ENCODE measurements at regions not wholly inside any gene's neighbourhood (a gene's known extent, or its start where the extent isn't known, plus 50 kb on each side); places are given as distances from the start of the nearest gene placed in this dataset.
"Not testable (repeated sequence)": the region's sequence is repeated elsewhere in the genome, so short reads cannot be mapped to it uniquely, and the experiment has no call there.

DNA sequence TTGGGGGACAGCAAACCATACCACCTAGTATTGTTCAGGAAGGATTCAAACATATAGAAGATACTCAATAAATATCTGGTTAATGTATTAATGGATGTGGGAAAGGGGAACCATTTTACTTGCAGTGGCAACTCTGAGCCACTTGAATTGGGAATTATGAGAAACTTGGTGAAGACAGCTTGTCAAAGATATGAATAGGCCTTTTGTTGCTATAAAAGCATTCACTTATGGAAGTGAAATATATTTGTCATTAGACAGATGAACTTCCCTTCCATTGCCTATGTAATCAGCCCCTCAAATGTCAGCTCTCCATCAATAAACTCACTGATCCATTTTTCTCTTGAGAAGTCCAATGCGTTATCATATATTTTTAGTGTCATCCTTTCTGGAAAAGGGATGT, 56.1 kb downstream of the GPR85 start:
- no peak for DNase-seq

- no peak for DNase-seq
These were observed 59.7 kb downstream of the GPR85 start for GRCh38 chr7:113026941-113027340.

DNA sequence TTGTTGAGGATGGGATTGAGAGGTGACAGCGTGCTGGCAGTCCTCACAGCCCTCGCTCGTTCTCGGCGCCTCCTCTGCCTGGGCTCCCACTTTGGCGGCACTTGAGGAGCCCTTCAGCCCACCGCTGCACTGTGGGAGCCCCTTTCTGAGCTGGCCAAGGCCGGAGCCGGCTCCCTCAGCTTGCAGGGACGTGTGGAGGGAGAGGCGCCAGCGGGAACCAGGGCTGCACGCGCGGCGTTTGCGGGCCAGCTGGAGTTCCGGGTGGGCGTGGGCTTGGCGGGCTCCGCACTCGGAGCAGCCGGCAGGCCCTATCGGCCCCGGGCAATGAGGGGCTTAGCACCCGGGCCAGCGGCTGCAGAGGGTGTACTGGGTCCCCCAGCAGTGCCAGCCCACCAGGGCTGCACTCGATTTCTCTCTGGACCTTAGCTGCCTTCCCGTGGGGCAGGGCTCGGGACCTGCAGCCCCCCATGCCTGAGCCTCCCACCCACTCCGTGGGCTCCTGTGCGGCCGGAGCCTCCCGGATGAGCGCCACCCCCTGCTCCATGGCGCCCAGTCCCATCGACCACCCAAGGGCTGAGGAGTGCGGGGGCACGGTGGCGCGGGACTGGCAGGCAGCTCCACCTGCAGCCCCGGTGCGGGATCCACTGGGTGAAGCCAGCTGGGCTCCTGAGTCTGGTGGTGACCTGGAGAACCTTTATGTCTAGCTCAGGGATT, 69.3 kb downstream of the GPR85 start:
- not testable (repeated sequence) for DNase-seq

- peak; percentile 19 for DNase-seq
These were observed 71.5 kb downstream of the GPR85 start for GRCh38 chr7:113015034-113015645.

GRCh38 chr7:113013761-113014449, 72.7 kb downstream of the GPR85 start:
- no peak for DNase-seq

DNA sequence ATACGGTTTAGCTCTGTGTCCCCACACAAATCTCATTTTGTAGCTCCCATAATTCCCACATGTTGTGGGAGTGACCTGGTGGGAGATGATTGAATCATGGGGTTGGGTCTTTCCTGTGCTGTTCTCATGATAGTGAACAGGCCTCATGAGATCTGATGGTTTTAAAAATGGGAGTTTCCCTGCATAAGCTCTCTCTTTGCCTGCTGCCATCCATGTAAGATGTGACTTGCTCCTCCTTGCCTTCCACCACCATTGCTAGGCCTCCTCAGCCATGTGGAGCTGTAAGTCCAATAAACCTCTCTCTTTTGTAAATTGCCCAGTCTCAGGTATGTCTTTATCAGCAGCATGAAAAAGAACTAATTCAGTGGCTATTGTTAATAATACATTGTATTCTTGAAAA, 73.8 kb downstream of the GPR85 start:
- not testable (repeated sequence) for DNase-seq

DNA sequence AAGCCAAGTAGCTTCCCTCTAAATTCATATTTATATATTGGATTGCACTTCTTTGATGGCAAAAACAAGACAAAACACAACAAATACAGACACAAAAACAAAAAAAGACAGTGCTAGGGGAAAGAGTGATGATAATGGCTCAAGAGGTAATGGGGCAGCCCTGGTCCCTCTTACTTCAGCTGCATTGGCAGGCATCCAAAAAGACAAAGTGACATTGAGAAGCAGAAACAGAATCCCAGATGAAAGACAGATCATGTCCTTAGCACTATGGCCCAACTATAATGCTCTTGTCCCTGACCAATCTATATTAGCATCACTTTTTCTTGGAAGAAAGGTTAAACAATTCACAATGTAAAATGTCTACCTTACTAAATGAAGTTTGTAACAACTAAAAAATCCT, 76.2 kb downstream of the GPR85 start:
- no peak for DNase-seq

DNA sequence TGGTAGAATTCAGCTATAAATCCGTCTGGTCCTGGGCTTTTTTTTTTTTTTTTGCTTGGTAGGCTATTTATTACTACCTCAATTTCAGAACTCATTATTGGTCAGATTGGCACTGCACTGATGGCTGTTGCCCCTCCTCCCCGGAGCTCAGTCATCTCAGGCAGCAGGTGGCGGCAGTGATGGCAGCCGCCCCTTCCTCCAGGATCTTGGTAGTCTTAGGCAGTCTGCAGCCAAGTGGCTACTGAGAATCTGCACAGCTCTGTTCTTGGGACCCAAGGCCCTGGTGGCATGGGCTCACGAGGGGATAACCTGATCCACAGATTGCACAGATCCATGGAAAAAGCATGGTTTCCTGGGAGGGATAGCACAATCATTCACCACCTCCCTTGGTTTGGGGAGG, 77.9 kb downstream of the GPR85 start:
- no peak for DNase-seq

GRCh38 chr7:113004726-113005454, 81.7 kb downstream of the GPR85 start:
- DNase-seq = no peak

DNA sequence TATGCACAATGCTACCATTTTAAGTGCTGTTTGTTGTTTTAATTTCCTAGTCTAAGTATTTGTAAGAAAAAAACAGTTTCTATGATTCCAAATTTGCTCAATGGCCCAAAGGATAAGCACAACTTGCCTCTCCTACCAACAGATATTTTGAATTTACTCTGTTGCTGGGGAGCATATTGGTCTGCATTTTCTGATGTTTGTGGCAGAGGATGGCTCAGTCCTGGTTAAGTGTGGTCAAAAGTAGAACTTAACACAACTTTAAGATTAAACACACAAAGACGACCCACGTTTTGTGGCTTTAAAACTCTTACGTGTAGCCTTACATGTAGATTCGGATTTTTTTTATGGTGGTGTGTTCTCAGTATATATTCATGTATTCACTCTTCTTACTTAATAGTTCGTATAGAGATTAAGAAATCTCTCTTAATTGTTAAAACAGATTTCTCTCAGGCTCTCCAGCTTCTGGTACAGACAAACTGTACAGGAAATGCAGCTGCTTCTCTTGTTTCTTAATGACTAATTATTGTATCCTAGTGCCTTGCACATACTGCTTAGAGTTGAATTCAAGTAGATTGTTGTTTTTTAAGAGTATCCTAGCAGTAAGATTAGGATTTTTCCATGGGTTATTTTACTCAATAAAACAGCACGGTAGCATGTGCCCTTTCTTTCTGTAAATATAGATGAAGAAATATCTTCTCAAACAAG, 86.2 kb downstream of the GPR85 start:
- no peak for DNase-seq

DNA sequence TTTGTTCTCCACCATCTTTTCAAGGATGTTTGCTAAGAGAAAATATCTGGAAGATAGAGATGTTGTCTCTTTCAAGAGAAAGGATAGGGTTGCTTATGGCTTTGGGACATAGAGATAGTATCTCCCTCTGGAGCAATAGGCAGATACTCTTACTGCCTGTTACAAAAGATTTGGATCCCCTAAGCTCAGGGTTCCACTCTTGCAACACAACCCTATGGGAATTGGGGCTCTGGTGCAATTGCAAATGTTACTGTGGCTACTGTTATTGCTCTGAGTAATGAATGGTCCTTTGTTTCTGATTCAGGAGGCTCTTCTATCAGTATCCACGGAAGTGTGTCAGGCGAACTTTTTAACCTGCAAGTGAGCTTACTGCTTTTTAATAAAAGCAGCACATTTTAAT, 88.8 kb downstream of the GPR85 start:
- no peak for DNase-seq

- DNase-seq = no peak
These were observed 90.2 kb downstream of the GPR85 start for GRCh38 chr7:112996331-112996871.

- no peak for DNase-seq
These were observed 91.4 kb downstream of the GPR85 start for GRCh38 chr7:112995059-112995824.

GRCh38 chr7:112994656-112995055, 92.0 kb downstream of the GPR85 start:
- DNase-seq = no peak

DNA sequence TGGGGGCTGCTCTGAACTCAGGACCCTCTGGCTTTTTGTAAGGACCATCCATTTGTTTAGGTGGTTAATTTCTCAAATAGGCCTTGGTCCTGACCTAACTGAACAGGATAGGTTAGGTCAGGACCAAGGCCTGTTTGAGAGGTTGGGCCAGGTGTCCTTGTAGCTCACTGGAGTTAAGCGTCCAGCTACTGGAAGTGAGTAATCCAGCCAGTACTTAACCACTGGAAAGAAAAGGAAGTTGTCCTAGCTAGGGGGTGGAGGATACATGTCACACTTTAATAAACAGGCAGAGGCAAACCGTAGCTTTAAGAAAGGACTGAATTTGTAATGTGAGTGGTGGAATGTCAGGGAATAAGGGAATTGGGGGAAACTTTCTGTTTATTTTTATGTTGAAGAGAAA, 96.0 kb downstream of the GPR85 start:
- no peak for DNase-seq

DNA sequence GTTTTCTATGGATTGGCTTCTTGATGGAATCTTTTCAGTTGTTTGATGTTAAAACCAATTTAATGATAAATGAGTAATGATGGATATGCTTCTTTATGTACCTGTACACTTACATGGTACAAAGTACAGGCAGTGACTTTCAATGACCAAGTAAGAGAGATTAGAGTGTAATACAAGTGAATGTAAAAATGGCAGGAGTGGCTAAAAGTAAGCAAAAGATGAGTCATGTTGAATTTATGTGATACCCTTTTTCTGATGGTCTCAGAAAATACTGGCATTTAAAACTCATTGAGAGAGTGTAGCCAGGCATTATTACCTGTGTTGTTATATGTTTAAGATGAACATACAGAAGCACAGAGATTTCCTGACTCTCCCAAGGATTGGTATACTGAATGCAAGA, 97.1 kb downstream of the GPR85 start:
- DNase-seq = no peak

GRCh38 chr7:112987171-112987570, 99.5 kb downstream of the GPR85 start:
- DNase-seq = no peak

DNA sequence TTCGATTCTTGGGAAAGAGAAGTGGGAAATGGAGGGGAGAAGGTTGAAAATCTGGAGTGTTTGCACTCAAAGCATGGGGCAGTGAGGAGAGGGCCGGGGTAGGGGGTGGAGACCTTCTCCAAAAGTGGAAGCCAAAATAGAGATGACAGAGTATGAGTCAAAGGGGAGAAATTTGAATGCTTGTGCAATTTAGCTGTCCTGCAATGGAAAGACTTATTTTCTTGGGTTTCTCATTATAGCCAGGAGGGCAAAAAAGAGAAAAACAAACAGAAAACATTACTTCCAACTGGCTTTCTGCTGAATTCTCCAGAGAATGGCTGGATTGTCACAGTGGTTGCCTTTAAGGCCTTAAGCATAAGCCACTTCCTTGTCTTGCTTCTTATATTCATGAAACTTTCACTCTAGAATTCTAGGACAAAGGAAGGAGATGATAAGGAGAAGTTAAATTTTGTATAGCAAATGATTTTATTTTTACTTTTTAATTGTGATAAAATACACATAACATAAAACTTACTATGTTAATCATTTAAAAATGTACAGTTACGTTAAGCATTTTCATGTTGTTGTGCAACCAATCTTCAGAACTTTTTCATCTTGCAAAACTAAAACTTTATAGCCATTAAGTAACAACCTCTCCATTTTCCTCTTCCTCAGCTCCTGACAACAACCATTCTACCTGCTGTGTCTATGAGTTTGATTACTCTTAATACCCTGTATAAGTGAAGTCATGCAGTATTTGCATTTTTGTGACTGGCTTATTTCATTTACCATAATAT, 100.2 kb downstream of the GPR85 start:
- DNase-seq = no peak

GRCh38 chr7:112985377-112985987, 101.1 kb downstream of the GPR85 start:
- no peak for DNase-seq

GRCh38 chr7:112982441-112983063, 104.1 kb downstream of the GPR85 start:
- DNase-seq = no peak
